ENCODE measurements at regions not wholly inside any gene's neighbourhood (a gene's known extent, or its start where the extent isn't known, plus 50 kb on each side); places are given as distances from the start of the nearest gene placed in this dataset.
"Not testable (repeated sequence)": the region's sequence is repeated elsewhere in the genome, so short reads cannot be mapped to it uniquely, and the experiment has no call there.

GRCh38 chr2:39494784-39495251 is 57.7 kb upstream of the MAP4K3 start:
- Mint-ChIP-seq H3K27ac (no peak overlapping the region), H3K4me1 (peaks cover 5% of the 10 kb centered on the region), H3K27me3 (ENCODE audit: low read depth, poor library complexity) (peaks cover 2% of the 10 kb centered on the region), H3K4me3 (no peak overlapping the region), H3K9me3 (no peaks in the 10 kb centered on the region), H3K36me3 (ENCODE audit: low read depth) (no peaks in the 10 kb centered on the region)
- DNase-seq = peak; percentile 16
- no peak for TF ChIP-seq CTCF (IDR thresholded peaks at IDR 0.05)

GRCh38 chr2:39497082-39497801 is 60.2 kb upstream of the MAP4K3 start:
- Mint-ChIP-seq H3K4me3 (no peak overlapping the region), H3K27ac (no peak overlapping the region), H3K4me1 (peaks cover 5% of the 10 kb centered on the region), H3K9me3 (no peaks in the 10 kb centered on the region), H3K36me3 (ENCODE audit: low read depth) (no peaks in the 10 kb centered on the region), H3K27me3 (ENCODE audit: low read depth, poor library complexity) (no peaks in the 10 kb centered on the region)
- TF ChIP-seq CTCF (IDR thresholded peaks at IDR 0.05) = no peak
- DNase-seq = no peak

DNA sequence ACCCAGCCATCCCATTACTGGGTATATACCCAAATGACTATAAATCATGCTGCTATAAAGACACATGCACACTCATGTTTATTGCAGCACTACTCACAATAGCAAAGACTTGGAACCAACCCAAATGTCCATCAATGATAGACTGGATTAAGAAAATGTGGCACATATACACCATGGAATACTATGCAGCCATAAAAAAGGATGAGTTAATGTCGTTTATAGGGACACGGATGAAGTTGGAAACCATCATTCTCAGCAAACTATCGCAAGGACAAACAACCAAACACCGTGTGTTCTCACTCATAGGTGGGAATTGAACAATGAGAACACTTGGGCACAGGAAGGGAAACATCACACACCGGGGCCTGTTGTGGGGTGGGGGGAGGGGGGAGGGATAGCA is 61.1 kb upstream of the MAP4K3 start:
- H3K4me1 Mint-ChIP-seq; H3K9me3 Mint-ChIP-seq; H3K36me3 Mint-ChIP-seq (ENCODE audit: low read depth); DNase-seq; H3K27ac Mint-ChIP-seq; H3K27me3 Mint-ChIP-seq (ENCODE audit: low read depth, poor library complexity); H3K4me3 Mint-ChIP-seq: not testable (repeated sequence)

DNA sequence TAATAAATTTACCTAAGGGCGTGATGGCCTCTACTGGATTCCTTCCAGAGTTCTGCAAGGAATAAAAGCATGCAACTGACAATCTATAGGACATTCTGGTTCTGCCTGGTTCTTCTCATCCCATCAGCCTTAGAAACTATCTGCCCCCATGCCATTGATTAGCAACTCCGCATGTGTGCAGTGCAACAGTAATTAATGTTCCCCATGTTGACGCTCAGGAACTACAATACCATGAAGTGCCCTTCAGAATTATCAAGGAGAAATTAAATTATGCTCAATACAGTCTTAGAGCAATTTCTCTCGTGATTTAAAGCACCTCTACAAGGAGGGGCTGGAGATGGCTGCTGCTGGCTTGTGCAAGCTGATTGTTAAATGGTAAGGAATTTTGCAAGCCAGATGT is 61.7 kb upstream of the MAP4K3 start:
- no peak for DNase-seq
- peaks cover 5% of the 10 kb centered on the region for H3K4me1 Mint-ChIP-seq
- H3K9me3 Mint-ChIP-seq = no peaks in the 10 kb centered on the region
- no peak overlapping the region for H3K4me3 Mint-ChIP-seq
- H3K27ac Mint-ChIP-seq = peak overlapping the region; percentile 18
- TF ChIP-seq CTCF (IDR thresholded peaks at IDR 0.05) = no peak
- no peaks in the 10 kb centered on the region for H3K36me3 Mint-ChIP-seq (ENCODE audit: low read depth)
- no peaks in the 10 kb centered on the region for H3K27me3 Mint-ChIP-seq (ENCODE audit: low read depth, poor library complexity)

DNA sequence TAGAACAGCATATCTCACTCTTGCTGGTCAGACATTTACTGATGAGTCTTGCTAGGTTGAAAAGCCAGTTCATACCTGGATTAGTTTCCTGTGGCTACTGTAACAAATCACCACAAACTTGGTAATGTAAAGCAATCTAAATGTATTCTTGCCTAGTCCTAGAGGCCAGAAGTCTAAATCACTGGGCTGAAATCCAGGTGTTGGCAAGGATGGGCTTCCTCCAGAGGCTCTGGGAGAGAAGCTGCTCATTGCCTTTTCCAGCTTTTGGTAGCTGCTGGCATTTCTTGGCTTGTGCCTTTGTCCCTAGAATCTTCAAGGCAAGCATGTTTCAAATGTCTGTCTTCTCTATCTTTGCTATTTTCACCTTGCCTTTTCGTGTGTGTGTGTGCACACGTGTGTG is 62.3 kb upstream of the MAP4K3 start:
- H3K9me3 Mint-ChIP-seq = no peaks in the 10 kb centered on the region
- no peak overlapping the region for H3K27ac Mint-ChIP-seq
- H3K27me3 Mint-ChIP-seq (ENCODE audit: low read depth, poor library complexity) = no peaks in the 10 kb centered on the region
- DNase-seq = no peak
- H3K36me3 Mint-ChIP-seq (ENCODE audit: low read depth) = no peaks in the 10 kb centered on the region
- H3K4me1 Mint-ChIP-seq = peaks cover 5% of the 10 kb centered on the region
- no peak for TF ChIP-seq CTCF (IDR thresholded peaks at IDR 0.05)
- no peak overlapping the region for H3K4me3 Mint-ChIP-seq

DNA sequence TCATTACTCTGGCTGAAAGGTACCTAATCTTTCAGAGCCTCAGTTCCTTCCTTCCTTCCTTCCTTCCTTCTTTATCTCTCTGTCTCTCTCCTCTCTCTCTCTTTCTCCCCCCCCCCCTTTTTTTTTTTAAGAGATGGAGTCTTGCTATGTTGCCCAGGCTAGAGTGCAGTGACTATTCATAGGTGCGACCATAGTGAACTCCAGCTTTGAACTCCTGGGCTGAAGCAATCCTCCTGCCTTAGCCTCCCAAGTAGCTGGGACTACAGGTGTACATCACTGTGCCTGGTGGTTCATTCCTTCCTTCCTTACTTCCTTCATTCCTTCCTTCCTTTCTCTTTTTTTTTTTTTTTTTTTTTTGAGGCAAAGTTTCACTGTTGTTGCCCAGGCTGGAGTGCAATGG is 64.3 kb upstream of the MAP4K3 start:
- Mint-ChIP-seq H3K9me3 (no peaks in the 10 kb centered on the region), H3K4me1 (no peaks in the 10 kb centered on the region), H3K36me3 (ENCODE audit: low read depth) (no peaks in the 10 kb centered on the region), H3K4me3 (no peak overlapping the region), H3K27me3 (ENCODE audit: low read depth, poor library complexity) (peaks cover 4% of the 10 kb centered on the region), H3K27ac (no peak overlapping the region)
- no peak for TF ChIP-seq CTCF (IDR thresholded peaks at IDR 0.05)
- DNase-seq = no peak

Data from nephron progenitor cell (in vitro differentiated cells).